Tibial nerve (tissue), 4 donors: ENCODE measurements at regions not wholly inside any gene's neighbourhood (a gene's known extent, or its start where the extent isn't known, plus 50 kb on each side); places are given as distances from the start of the nearest gene placed in this dataset.

ENCODE experiments used
- EP300 ChIP-seq, 2 donors: sonication (generic); formaldehyde crosslinking; IDR thresholded peaks; one replicate each; pipeline ENCODE4 v1.6.1; 2017; ENCODE audit warnings: antibody characterized with exemption in 2 of 2, mild to moderate bottlenecking in 1 of 2
- POLR2A ChIP-seq, 2 donors: fragments of 450-650 bp; IDR thresholded peaks; one replicate each; pipeline ENCODE4 v1.6.1; 2017; ENCODE audit warnings: antibody characterized with exemption in 2 of 2, mild to moderate bottlenecking in 2 of 2, moderate library complexity in 2 of 2
- TF ChIP-seq, protein P1 (sequence below), 5 experiments: fragments of 200-600 bp in 3 of 5; fragments of 450-650 bp in 2 of 5; sonication (generic) in 3 of 5; IDR thresholded peaks; one replicate each; pipeline ENCODE4 v1.5.1; 2016 to 2019; ENCODE audit warnings: antibody characterized with exemption in 5 of 5, mild to moderate bottlenecking in 3 of 5, moderate library complexity in 2 of 5

DNA sequence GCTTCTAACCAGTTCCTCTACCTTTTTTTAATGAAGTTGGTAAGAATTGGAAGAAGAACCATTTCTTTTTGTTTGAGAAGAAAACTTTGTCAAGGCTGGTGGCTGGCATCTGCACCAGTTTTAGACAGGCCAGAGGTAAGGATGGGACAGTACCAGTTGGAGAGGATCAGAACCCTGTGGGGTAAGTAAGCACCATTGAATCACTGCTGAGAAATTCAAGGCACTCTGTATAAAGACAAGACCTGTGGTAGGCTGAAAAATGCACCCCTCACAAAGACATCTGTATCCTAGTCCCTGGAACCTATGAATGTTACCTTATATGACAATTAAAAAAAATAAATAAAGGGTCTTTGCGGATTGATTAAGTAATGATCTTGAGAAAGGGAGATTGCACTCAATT, 166.7 kb upstream of the NRP1 start:
- TF ChIP-seq, protein P1, sequence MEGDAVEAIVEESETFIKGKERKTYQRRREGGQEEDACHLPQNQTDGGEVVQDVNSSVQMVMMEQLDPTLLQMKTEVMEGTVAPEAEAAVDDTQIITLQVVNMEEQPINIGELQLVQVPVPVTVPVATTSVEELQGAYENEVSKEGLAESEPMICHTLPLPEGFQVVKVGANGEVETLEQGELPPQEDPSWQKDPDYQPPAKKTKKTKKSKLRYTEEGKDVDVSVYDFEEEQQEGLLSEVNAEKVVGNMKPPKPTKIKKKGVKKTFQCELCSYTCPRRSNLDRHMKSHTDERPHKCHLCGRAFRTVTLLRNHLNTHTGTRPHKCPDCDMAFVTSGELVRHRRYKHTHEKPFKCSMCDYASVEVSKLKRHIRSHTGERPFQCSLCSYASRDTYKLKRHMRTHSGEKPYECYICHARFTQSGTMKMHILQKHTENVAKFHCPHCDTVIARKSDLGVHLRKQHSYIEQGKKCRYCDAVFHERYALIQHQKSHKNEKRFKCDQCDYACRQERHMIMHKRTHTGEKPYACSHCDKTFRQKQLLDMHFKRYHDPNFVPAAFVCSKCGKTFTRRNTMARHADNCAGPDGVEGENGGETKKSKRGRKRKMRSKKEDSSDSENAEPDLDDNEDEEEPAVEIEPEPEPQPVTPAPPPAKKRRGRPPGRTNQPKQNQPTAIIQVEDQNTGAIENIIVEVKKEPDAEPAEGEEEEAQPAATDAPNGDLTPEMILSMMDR (IDR thresholded peaks at IDR 0.05) = no peak
- TF ChIP-seq POLR2A (IDR thresholded peaks at IDR 0.05) = no peak
- TF ChIP-seq EP300 (IDR thresholded peaks at IDR 0.05) = no peak
